ENCODE measurements at regions not wholly inside any gene's neighbourhood (a gene's known extent, or its start where the extent isn't known, plus 50 kb on each side); places are given as distances from the start of the nearest gene placed in this dataset.

GRCh38 chr9:26597542-26598149, 295.0 kb downstream of the CAAP1 start:
- Mint-ChIP-seq H3K27ac (no peak overlapping the region), H3K9me3 (peaks cover 2% of the 10 kb centered on the region)

GRCh38 chr9:26579056-26579455, 313.5 kb downstream of the CAAP1 start:
- Mint-ChIP-seq H3K36me3 (no peaks in the 10 kb centered on the region), H3K27ac (no peak overlapping the region), H3K4me3 (no peak overlapping the region), H3K4me1 (no peaks in the 10 kb centered on the region), H3K27me3 (no peaks in the 10 kb centered on the region), H3K9me3 (no peaks in the 10 kb centered on the region)
- ATAC-seq = no peak

More at GRCh38 chr9:26597542-26598149, 295.0 kb downstream of the CAAP1 start:
- H3K36me3 Mint-ChIP-seq = no peaks in the 10 kb centered on the region
- H3K4me3 Mint-ChIP-seq = no peak overlapping the region
- H3K4me1 Mint-ChIP-seq = no peaks in the 10 kb centered on the region
- ATAC-seq = no peak
- H3K27me3 Mint-ChIP-seq = no peaks in the 10 kb centered on the region

DNA sequence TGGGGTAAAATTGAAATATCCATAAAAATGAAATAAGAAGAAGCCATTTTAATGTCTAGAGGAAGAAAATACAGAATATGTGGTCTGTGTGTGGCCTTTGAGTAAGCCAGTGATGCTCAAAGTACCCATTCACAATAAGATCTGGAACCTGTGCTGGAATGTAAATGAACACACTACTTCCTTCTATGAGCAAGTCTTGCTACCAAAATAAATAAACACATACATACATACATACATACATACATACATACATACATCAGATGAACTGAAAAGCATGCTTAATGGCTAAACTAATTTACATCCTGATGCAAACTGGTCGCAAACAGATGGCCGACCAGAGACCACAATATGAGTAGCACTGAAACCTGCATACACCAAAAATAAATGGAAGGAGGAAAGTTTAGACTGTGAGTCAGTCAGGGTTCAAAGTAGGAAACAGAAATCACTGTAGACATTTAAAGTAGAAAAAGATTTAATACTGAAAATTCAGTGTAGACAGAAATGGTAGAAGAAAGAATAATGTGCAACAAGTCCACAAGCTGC, 317.6 kb downstream of the CAAP1 start:
- no peaks in the 10 kb centered on the region for H3K4me1 Mint-ChIP-seq
- no peak overlapping the region for H3K27ac Mint-ChIP-seq
- ATAC-seq = no peak
- H3K4me3 Mint-ChIP-seq = no peak overlapping the region
- no peaks in the 10 kb centered on the region for H3K27me3 Mint-ChIP-seq
- H3K36me3 Mint-ChIP-seq = no peaks in the 10 kb centered on the region
- H3K9me3 Mint-ChIP-seq = no peaks in the 10 kb centered on the region

- Mint-ChIP-seq H3K27ac (no peak overlapping the region), H3K9me3 (no peaks in the 10 kb centered on the region), H3K4me3 (no peak overlapping the region), H3K36me3 (no peaks in the 10 kb centered on the region), H3K4me1 (no peaks in the 10 kb centered on the region), H3K27me3 (no peaks in the 10 kb centered on the region)
- no peak for ATAC-seq
Measured at GRCh38 chr9:26574256-26574655, 318.3 kb downstream of the CAAP1 start.

GRCh38 chr9:26567976-26568375, 324.6 kb downstream of the CAAP1 start:
- Mint-ChIP-seq H3K27ac (no peak overlapping the region), H3K36me3 (no peaks in the 10 kb centered on the region), H3K27me3 (no peaks in the 10 kb centered on the region), H3K4me3 (no peak overlapping the region), H3K4me1 (no peaks in the 10 kb centered on the region), H3K9me3 (no peaks in the 10 kb centered on the region)
- no peak for ATAC-seq

DNA sequence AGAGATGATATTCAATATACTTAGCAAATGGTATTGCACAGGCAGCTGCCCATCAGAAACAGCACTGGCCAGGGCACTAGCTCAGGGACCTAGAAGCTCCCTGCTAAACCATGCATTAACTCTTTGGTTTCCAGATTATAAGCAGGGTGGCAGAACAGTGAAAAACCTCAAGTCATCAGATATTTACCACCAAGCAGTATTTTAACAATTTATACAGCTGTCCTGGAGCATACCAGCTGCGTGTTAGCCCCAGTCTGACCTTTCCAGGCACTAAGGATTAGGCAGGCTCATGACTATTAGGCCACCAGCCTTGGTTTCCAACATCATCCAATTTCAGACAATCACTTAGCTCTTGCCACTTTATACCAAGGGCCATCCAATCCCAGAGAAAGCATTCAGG, 326.5 kb downstream of the CAAP1 start:
- Mint-ChIP-seq H3K27ac (no peak overlapping the region), H3K9me3 (peaks cover 5% of the 10 kb centered on the region), H3K36me3 (no peaks in the 10 kb centered on the region), H3K4me3 (no peak overlapping the region), H3K27me3 (no peaks in the 10 kb centered on the region), H3K4me1 (no peaks in the 10 kb centered on the region)
- ATAC-seq = no peak

- no peak overlapping the region for H3K4me3 Mint-ChIP-seq
- no peak for ATAC-seq
- no peaks in the 10 kb centered on the region for H3K4me1 Mint-ChIP-seq
Measured at GRCh38 chr9:26565118-26565517, 327.5 kb downstream of the CAAP1 start.

GRCh38 chr9:26562338-26562737, 330.3 kb downstream of the CAAP1 start:
- Mint-ChIP-seq H3K36me3 (no peaks in the 10 kb centered on the region), H3K27ac (no peak overlapping the region), H3K4me1 (no peaks in the 10 kb centered on the region), H3K27me3 (no peaks in the 10 kb centered on the region), H3K4me3 (no peak overlapping the region), H3K9me3 (peaks cover 5% of the 10 kb centered on the region)
- ATAC-seq = no peak

More at GRCh38 chr9:26565118-26565517, 327.5 kb downstream of the CAAP1 start:
- H3K9me3 Mint-ChIP-seq = peaks cover 5% of the 10 kb centered on the region
- H3K27ac Mint-ChIP-seq = no peak overlapping the region
- no peaks in the 10 kb centered on the region for H3K36me3 Mint-ChIP-seq
- no peaks in the 10 kb centered on the region for H3K27me3 Mint-ChIP-seq

- H3K9me3 Mint-ChIP-seq = peaks cover 5% of the 10 kb centered on the region
- H3K27me3 Mint-ChIP-seq = no peaks in the 10 kb centered on the region
- no peak for ATAC-seq
- H3K4me1 Mint-ChIP-seq = no peaks in the 10 kb centered on the region
- no peaks in the 10 kb centered on the region for H3K36me3 Mint-ChIP-seq
- no peak overlapping the region for H3K4me3 Mint-ChIP-seq
- H3K27ac Mint-ChIP-seq = no peak overlapping the region
Measured at GRCh38 chr9:26561928-26562327, 330.7 kb downstream of the CAAP1 start.

DNA sequence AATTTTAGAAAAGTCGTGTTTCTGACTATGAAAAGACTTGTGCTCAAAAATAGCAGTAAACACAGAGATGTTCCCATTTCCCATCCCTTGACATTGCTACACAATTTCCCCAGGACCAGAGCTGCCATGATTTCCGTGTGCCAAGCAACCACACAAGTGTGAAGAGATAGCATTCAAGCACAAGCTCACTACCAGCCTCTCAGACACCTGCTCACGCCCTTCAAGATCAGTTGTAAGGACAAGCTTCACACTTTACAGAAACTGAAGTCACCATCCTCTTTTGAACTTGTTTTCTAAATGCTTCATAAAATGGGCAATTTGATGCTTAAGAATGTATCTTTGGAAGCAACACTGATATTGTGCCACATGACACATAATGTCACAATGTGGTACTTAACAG, 333.1 kb downstream of the CAAP1 start:
- H3K9me3 Mint-ChIP-seq = peaks cover 10% of the 10 kb centered on the region
- H3K4me1 Mint-ChIP-seq = no peaks in the 10 kb centered on the region
- no peak overlapping the region for H3K4me3 Mint-ChIP-seq
- H3K36me3 Mint-ChIP-seq = no peaks in the 10 kb centered on the region
- H3K27ac Mint-ChIP-seq = no peak overlapping the region
- H3K27me3 Mint-ChIP-seq = no peaks in the 10 kb centered on the region
- no peak for ATAC-seq

DNA sequence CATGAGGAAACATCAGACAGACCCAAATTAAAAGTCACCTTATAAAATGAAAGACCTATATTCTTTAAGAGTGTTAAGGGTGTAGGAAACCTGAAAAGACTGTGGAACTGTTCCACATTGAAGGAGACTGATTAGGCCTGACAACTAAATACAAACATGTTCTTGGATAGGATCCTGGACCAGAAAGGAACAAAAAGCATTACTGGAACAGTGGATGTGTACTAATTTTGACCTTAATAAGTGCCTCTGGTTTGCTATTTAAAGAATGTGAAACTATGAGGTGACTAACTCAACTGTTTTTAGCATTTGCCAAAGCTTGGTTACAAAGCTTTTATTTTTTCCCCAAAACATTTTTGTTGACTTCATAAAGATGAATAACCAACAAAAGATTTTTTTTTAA, 340.6 kb downstream of the CAAP1 start:
- Mint-ChIP-seq H3K4me3 (no peak overlapping the region), H3K36me3 (no peaks in the 10 kb centered on the region), H3K27me3 (no peaks in the 10 kb centered on the region), H3K9me3 (peaks cover 6% of the 10 kb centered on the region), H3K4me1 (no peaks in the 10 kb centered on the region), H3K27ac (no peak overlapping the region)
- no peak for ATAC-seq

- no peak overlapping the region for H3K4me3 Mint-ChIP-seq
- H3K27ac Mint-ChIP-seq = no peak overlapping the region
- H3K36me3 Mint-ChIP-seq = no peaks in the 10 kb centered on the region
- no peak for ATAC-seq
- H3K27me3 Mint-ChIP-seq = no peaks in the 10 kb centered on the region
- H3K4me1 Mint-ChIP-seq = no peaks in the 10 kb centered on the region
- H3K9me3 Mint-ChIP-seq = peaks cover 6% of the 10 kb centered on the region
Measured at GRCh38 chr9:26551451-26551850, 341.2 kb downstream of the CAAP1 start.

DNA sequence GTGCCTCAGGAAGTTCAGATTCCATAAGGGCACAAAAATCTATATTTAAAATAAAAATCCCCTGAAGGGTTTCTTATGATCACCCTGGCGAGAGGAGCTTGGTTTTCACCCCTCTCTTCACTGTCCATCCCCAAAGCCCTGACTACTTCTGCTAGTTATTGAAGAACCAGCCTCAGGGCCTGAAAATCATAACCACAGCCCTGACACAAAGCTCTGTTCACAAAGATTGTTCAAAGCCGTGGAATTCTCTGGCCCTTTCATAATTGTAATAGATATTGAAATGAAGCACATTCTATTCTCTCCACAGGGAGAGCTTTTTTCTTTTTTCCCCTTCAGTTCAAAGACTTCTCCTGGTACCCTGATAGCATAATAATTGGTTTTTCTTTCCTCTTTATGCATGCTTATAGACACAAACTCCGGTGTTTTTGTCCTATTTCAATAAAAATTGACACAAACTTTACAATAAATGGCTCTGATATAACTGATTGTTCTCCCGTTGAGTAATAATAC, 343.8 kb downstream of the CAAP1 start:
- Mint-ChIP-seq H3K27me3 (no peaks in the 10 kb centered on the region), H3K36me3 (no peaks in the 10 kb centered on the region), H3K27ac (no peak overlapping the region), H3K4me3 (no peak overlapping the region), H3K4me1 (no peaks in the 10 kb centered on the region), H3K9me3 (no peaks in the 10 kb centered on the region)
- ATAC-seq = no peak

GRCh38 chr9:26539867-26540493, 352.6 kb downstream of the CAAP1 start:
- H3K27me3 Mint-ChIP-seq = no peaks in the 10 kb centered on the region
- H3K4me1 Mint-ChIP-seq = no peaks in the 10 kb centered on the region
- H3K4me3 Mint-ChIP-seq = no peak overlapping the region
- ATAC-seq = no peak
- peaks cover 7% of the 10 kb centered on the region for H3K9me3 Mint-ChIP-seq
- no peak overlapping the region for H3K27ac Mint-ChIP-seq
- H3K36me3 Mint-ChIP-seq = no peaks in the 10 kb centered on the region

- no peak overlapping the region for H3K27ac Mint-ChIP-seq
Measured at GRCh38 chr9:26537211-26537610, 355.4 kb downstream of the CAAP1 start.

DNA sequence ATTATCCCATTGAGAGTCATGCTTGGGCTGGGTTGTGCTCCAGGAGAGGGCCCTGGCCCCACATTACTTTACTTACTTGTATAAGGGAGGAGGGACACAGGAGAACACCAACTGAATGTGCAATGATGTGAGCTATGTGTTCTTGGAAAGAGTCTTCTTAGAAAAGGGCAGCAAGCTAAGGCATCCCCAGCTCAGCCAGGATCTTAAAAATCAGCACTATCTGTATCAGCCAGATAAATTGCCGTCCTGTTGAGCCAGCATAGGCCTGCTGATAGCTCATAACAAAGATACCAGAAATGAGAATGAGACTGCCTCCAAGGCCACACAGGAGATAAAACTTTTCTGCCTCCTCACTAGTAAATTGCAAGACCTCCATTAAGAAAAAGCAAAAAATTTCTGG, 357.5 kb downstream of the CAAP1 start:
- Mint-ChIP-seq H3K4me1 (no peaks in the 10 kb centered on the region), H3K9me3 (peaks cover 8% of the 10 kb centered on the region), H3K27ac (no peak overlapping the region), H3K27me3 (no peaks in the 10 kb centered on the region), H3K4me3 (no peak overlapping the region), H3K36me3 (no peaks in the 10 kb centered on the region)
- ATAC-seq = no peak

More at GRCh38 chr9:26537211-26537610, 355.4 kb downstream of the CAAP1 start:
- Mint-ChIP-seq H3K4me1 (no peaks in the 10 kb centered on the region), H3K9me3 (peaks cover 10% of the 10 kb centered on the region), H3K27me3 (no peaks in the 10 kb centered on the region), H3K36me3 (no peaks in the 10 kb centered on the region), H3K4me3 (no peak overlapping the region)
- ATAC-seq = no peak
